Aorta (tissue), 5 donors: ENCODE measurements at regions not wholly inside any gene's neighbourhood (a gene's known extent, or its start where the extent isn't known, plus 50 kb on each side); places are given as distances from the start of the nearest gene placed in this dataset.
A peak's percentile ranks its signal among the peaks of the same experiment; 100 is the strongest.

Source experiments
- ATAC-seq: fragments of 200-7000 bp; cut with Tn5 transposase; one replicate; pipeline ENCODE4 v1.9.1; 2022; ENCODE audit warnings: moderate library complexity; ENCODE audit not compliant: low FRiP score
- DNase-seq, 2 donors: peaks; one replicate each; pipeline ENCODE4 v3.0.0-alpha.2; 2020
- H3K27ac ChIP-seq, 2 donors: one replicate each; pipeline ENCODE4 v1.5.1; 2013; ENCODE audit warnings: low read length in 2 of 2, mild to moderate bottlenecking in 2 of 2, moderate library complexity in 2 of 2, control low read depth in 1 of 2, inconsistent platforms in 1 of 2, low read depth in 1 of 2
- H3K27me3 ChIP-seq, 2 donors: one replicate each; pipeline ENCODE4 v1.6.1; 2013; ENCODE audit warnings: control low read depth in 1 of 2, low read length in 1 of 2, mild to moderate bottlenecking in 1 of 2, moderate library complexity in 1 of 2; ENCODE audit not compliant: insufficient read depth in 2 of 2, control insufficient read depth in 1 of 2
- H3K36me3 ChIP-seq, 2 donors: one replicate each; pipeline ENCODE4 v1.6.1; 2013; ENCODE audit warnings: control low read depth in 1 of 2, low read length in 1 of 2, mild to moderate bottlenecking in 1 of 2; ENCODE audit not compliant: insufficient read depth in 2 of 2, control insufficient read depth in 1 of 2
- H3K4me1 ChIP-seq, 2 donors: one replicate each; pipeline ENCODE4 v1.6.1; 2013; ENCODE audit warnings: low read length in 2 of 2, control low read depth in 1 of 2, mild to moderate bottlenecking in 1 of 2, moderate library complexity in 1 of 2; ENCODE audit not compliant: insufficient read depth in 2 of 2, control insufficient read depth in 1 of 2
- H3K4me3 ChIP-seq, 2 donors: one replicate each; pipeline ENCODE4 v1.5.1; 2013; ENCODE audit warnings: low read length in 2 of 2, control low read depth in 1 of 2, mild to moderate bottlenecking in 1 of 2
- H3K9me3 ChIP-seq: one replicate; pipeline ENCODE4 v1.6.1; 2013; ENCODE audit warnings: mild to moderate bottlenecking, low read length; ENCODE audit not compliant: control insufficient read depth
- WGBS, 2 donors: extraction: QIAGEN DNeasy Blood & Tissue Kit; methylation state at CpG; one replicate each; pipeline ENCODE4 v1.1.7; 2013; 5-methylcytosine and 5-hydroxymethylcytosine counted together
- intact Hi-C, 2 donors: fragments of 100-400 bp; cut with DNase I; formaldehyde crosslinking; loops; one replicate each; pipeline versions ENCODE4 v1.14.2 to v1.15.0; 2022
- donor health status: healthy with polysubstance abuse.
- donor health status: Bipolar disorder and iron deficiency.
- donor health status: DM: no; HTN: no; CAD: no.
- donor health status: DM: no; HTN: no; CAD: no.
- donor health status: DM: yes; HTN: yes; CAD: no.

DNA sequence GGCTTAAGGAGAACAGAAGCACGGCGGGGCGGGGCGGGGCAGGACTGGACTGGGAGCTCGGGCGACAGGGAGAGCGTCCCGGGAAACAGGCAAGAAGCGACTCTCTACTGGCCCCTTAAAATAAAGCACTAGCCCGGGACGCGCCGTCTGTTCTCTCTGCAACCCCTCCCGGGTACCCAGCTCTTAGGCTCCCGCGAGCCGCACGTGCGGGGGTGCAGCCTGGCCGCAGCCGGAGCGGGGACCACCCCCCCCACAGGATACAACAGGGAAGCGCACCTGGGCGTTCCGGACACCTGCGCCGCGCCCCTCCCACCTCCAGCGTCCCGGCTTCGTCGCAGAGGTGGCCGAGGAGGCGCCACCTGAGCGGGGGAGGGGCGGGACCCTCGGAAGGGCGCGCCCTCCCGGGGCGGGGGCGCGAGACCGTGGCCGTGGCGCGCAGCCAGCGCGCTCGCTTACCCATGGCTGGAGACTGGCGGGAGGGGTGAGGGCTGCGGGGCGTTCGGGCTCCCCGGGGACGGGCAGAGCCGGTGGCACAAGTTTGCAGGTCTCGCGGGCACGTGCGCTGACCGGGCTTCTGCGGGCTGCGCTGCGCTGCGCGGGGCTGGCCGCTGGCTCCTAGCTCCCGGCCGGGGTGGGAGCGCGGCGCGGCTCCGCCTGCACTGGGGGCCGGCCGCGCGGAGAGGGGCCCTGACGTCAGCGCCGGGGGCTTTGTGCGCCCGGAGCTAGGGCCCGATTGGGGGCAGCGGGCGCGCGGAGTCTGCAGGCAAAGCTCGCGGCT, 91.5 kb downstream of the GEMIN8 start:
- no peaks in the 10 kb centered on the region for H3K36me3 ChIP-seq
- peak; percentile 63 for ATAC-seq
- no peaks in the 10 kb centered on the region for H3K9me3 ChIP-seq
- H3K4me1 ChIP-seq: no peaks in the 10 kb centered on the region
- peak overlapping the region; percentile 69 to 71 for H3K4me3 ChIP-seq
- H3K27me3 ChIP-seq: no peaks in the 10 kb centered on the region
- 1% methylated on average over 59 to 91 of the region's 91 CpGs for WGBS, 2 donors
- intact Hi-C loops: no loop called here
- peak; percentile 45 to 80 for DNase-seq
- no peak overlapping the region for H3K27ac ChIP-seq

DNA sequence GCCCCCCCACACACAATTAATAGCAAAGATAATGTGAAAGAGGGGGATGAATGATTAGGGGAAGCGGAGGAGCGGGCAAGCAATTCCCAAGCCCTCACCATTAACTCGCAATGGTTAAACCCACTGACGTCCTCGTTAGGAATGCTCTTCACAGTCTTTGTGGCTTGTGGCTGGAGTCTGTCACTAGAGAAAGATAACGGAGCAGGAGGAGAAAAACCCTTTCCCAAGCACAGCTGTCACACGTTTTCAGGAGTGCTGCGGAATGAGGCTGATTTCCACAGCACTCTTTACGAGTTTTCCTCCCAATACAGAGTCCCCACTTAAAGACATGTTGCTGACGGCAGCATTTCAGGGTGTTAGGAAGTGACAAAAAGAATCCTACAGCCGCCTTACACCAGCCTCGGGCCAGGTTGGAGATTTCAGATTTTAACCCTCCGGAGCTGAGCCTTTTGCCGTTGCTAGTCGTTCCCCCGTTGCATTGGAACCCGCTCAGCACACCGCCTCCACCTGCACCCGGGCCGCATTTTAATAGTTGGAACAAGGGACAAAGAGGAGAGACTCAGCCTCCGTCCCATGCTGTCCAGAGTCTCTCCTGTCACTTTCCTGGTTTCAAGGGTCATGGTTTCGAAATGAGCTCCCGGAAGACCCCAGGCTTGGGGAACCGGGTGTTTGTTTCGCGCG, 92.2 kb downstream of the GEMIN8 start:
- no peaks in the 10 kb centered on the region for H3K36me3 ChIP-seq
- DNase-seq (no peak), ATAC-seq (peak; percentile 26)
- no peaks in the 10 kb centered on the region for H3K27me3 ChIP-seq
- H3K27ac ChIP-seq: no peak overlapping the region
- WGBS, 2 donors: 5 to 7% methylated on average over 27 of the region's 27 CpGs
- peak overlapping the region; percentile 69 to 71 for H3K4me3 ChIP-seq
- intact Hi-C loops: no loop called here
- no peaks in the 10 kb centered on the region for H3K9me3 ChIP-seq
- H3K4me1 ChIP-seq: no peaks in the 10 kb centered on the region

DNA sequence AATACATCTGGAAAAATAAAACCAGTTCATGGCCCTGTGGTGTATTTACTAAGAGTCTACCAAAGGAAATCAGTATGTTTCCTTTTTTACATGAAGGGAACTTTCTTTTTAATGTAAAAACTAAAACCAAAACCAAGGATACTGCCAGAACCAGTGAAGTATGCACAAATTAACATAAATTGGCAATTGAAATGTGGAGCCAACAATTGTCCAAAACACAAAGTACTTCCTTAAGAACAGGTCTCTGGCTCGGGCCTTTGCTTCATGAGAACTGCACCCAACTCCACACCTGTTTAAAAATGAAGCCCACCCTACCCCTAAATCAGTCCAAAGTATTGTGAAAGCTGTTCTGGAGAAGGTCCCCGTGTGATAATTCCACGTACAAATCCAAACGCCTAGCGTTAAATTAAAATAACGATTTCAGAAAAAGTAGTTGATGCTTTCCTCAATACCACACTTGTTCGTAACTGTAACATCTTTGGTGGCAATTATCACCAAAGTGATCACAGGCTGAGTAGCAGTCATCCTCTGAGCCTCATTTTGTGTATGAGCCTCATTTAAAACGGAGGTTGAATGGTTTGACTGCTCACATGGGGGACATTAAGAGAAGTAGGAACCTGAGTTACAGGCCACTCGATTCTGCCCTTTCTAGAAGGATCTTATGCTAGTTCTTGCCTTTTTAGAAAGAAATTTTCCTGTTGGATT, 93.0 kb downstream of the GEMIN8 start:
- intact Hi-C loops: no loop called here
- DNase-seq (no peak), ATAC-seq (no peak)
- Histone ChIP-seq H3K36me3 (no peaks in the 10 kb centered on the region), H3K4me3 (no peak overlapping the region), H3K4me1 (no peaks in the 10 kb centered on the region), H3K27ac (no peak overlapping the region), H3K9me3 (no peaks in the 10 kb centered on the region), H3K27me3 (no peaks in the 10 kb centered on the region)
- WGBS, 2 donors: 50 to 94% methylated on average over 9 of the region's 9 CpGs

DNA sequence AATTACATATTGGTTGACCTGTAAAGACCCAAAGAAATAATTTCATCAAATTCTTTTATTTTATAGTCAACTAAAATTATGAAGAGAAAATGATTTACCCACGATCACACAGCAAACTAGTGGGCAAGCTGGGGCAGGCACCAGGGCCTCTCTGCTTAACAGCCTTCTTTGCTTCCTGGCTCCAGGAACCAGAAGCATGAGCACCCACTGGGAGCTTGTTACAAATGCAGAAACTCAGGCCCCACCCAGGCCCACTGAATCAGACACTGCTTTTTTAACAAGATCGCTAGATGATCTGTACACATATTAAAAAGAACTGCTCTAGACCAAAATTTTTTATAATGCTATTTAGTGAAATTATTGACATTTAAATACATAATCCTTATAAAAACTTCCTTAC, 95.0 kb downstream of the GEMIN8 start:
- no peaks in the 10 kb centered on the region for H3K27me3 ChIP-seq
- no peak for ATAC-seq
- no peaks in the 10 kb centered on the region for H3K9me3 ChIP-seq
- no peak overlapping the region for H3K27ac ChIP-seq
- intact Hi-C loops: no loop called here
- DNase-seq: no peak
- no peaks in the 10 kb centered on the region for H3K36me3 ChIP-seq
- H3K4me1 ChIP-seq: no peaks in the 10 kb centered on the region
- no peak overlapping the region for H3K4me3 ChIP-seq
- 75 to 97% methylated on average over 2 of the region's 2 CpGs for WGBS, 2 donors

DNA sequence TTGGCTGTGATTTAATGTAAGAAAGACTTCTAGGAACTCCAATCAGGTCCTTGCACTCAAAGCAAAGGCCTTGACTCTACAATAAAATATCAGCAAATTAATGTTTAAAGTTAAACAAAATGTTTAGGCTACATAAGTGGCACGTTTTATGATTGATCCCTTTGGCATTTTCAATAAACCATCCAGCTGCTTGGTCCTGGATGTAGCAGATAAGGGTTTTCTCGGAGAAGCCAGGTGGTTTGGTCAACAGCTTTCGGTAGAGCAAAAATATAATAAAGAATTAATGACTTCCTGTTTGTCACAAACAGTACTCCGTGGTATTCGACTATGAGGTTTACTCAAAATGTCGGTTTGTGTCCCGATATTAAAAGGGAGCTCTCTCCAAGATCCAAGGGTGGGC, 95.8 kb downstream of the GEMIN8 start:
- H3K9me3 ChIP-seq: no peaks in the 10 kb centered on the region
- no peak overlapping the region for H3K4me3 ChIP-seq
- intact Hi-C loops: no loop called here
- 73 to 94% methylated on average over 7 of the region's 7 CpGs for WGBS, 2 donors
- no peaks in the 10 kb centered on the region for H3K36me3 ChIP-seq
- no peak overlapping the region for H3K27ac ChIP-seq
- H3K4me1 ChIP-seq: no peaks in the 10 kb centered on the region
- no peak for ATAC-seq
- H3K27me3 ChIP-seq: no peaks in the 10 kb centered on the region
- DNase-seq: no peak

DNA sequence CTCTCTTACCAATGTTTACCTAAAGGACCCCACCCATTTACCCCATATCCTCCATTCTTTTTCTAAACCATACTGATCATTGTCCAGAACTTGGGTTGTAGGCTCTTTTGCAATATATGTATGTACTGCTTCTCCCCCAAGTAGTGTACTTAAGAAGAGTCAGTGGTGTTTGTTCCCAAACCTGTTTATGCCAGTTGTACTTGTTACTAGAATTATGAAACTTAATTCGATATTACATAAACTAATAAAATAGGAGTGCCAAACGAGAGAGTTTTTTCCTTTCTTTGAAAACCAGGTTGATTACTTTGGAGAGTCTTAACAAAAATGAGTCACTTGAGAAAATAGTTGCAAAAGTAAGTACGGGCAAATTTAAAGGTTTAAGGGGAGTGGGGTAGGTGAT, 96.3 kb downstream of the GEMIN8 start:
- H3K27me3 ChIP-seq: no peaks in the 10 kb centered on the region
- H3K9me3 ChIP-seq: no peaks in the 10 kb centered on the region
- H3K27ac ChIP-seq: no peak overlapping the region
- H3K4me1 ChIP-seq: no peaks in the 10 kb centered on the region
- intact Hi-C loops: no loop called here
- no peak for DNase-seq
- no peaks in the 10 kb centered on the region for H3K36me3 ChIP-seq
- 12 to 38% methylated on average over 3 of the region's 3 CpGs for WGBS, 2 donors
- ATAC-seq: no peak
- H3K4me3 ChIP-seq: no peak overlapping the region

DNA sequence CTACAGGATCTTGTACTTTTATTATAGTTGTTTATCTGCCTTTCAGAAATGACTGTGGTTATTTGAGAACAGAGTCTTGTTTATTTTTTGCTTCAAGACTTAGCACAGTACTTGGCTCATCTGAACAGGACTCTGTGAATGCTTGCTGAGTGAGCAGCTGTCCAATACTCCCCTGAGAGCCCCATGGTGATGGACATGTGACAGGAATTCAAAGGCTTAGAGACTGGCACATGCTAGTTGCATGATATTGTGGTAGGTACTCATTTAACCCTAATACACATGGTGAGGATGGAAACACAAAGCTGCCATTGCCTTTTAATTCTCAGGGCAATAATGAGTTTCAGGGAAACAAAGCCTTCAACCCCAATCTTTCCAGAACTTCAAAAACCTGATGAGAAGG, 97.3 kb downstream of the GEMIN8 start:
- ATAC-seq (no peak), DNase-seq (no peak)
- Histone ChIP-seq H3K27me3 (no peaks in the 10 kb centered on the region), H3K4me1 (no peaks in the 10 kb centered on the region), H3K9me3 (no peaks in the 10 kb centered on the region), H3K27ac (no peak overlapping the region), H3K4me3 (no peak overlapping the region), H3K36me3 (no peaks in the 10 kb centered on the region)
- intact Hi-C loops: no loop called here

DNA sequence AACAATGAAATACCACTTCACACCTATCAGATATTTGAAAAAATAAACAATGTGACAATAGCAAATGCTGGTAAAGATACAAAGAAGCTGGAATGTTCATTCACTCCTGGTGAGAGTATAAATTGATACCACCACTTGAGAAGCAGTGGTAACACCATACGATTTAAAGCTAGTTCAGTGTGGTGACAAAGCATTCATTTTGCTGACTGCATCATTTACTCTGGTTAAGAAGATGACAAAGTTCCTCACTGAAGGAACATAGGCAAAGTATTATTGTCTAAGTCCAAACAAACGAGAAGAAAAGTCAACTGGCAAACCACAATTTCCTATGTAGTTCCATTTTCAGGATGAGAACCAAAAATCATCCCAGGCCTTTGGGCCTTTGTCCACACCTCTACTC, 102.5 kb downstream of the GEMIN8 start:
- no peaks in the 10 kb centered on the region for H3K9me3 ChIP-seq
- no peaks in the 10 kb centered on the region for H3K27me3 ChIP-seq
- no peak for DNase-seq
- H3K4me1 ChIP-seq: peaks cover 0 to 1% of the 10 kb centered on the region in 2 donors
- no peak for ATAC-seq
- H3K4me3 ChIP-seq: no peak overlapping the region
- H3K27ac ChIP-seq: no peak overlapping the region
- intact Hi-C loops: no loop called here
- no peaks in the 10 kb centered on the region for H3K36me3 ChIP-seq
- 81 to 96% methylated on average over 2 of the region's 2 CpGs for WGBS, 2 donors

DNA sequence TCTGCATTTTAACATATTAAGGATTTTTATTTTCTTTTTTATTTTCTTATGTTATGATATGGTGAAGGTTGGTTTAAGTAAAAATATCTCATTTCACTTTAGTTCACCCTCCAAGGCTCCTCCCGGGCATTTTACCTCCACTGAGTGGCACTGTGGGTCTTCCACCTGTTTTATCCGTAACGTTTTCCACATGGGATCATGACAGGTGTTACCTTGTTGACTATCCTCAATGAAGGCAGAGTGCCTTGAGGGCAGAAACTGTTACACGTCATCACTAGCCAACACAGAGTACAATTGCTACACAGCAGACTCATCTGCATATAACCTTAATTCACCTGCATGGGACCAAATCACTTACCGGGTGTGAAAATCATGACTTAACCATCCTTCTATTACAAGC, 105.8 kb downstream of the GEMIN8 start:
- Histone ChIP-seq H3K36me3 (no peaks in the 10 kb centered on the region), H3K27me3 (no peaks in the 10 kb centered on the region), H3K4me3 (no peak overlapping the region), H3K27ac (no peak overlapping the region), H3K9me3 (no peaks in the 10 kb centered on the region), H3K4me1 (peaks cover 0 to 1% of the 10 kb centered on the region in 2 donors)
- intact Hi-C loops: no loop called here
- no peak for DNase-seq
- 77 to 86% methylated on average over 5 of the region's 5 CpGs for WGBS, 2 donors
- no peak for ATAC-seq
